ENCODE measurements at regions not wholly inside any gene's neighbourhood (a gene's known extent, or its start where the extent isn't known, plus 50 kb on each side); places are given as distances from the start of the nearest gene placed in this dataset.

DNA sequence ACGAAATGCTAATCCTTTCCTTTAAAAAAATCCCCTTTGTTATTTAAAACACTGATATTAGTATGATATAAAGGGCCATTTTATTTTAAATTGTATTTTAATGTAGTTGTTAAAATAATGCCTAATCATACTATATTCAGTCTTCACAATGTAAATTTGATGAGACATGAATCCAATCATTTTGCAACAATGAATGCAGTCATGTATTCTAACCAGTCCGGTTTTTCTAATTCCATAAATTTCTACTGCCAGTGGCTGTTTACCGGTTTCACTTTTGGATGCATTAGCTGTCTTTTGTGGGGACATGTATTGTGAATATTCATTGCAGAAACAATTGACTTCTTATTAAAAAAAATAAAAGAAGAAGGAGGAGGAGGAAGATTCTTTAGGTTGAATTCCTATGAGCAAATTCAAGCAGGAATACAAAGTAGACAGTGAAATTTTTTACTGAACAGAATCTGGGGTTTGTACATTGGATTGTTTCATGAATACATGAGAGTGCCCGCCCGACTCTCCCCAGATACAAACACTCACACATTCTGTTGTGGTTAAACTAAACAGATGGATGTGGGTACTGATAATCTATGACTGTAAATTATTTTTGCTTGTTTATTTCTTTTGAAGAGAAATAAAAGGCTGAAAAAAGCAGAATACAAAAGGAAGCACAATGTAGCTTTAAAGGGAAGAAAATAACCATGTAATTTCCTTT, 624.8 kb upstream of the PTBP2 start:
- H3K36me3 ChIP-seq (replicated peaks in 1 of 2; ENCODE audit: control insufficient read depth in 1 of 2, insufficient read depth in 2 of 2, low read length in 2 of 2), result no peaks in the 10 kb centered on the region
- no CpG with 5 or more reads among the region's 5 CpGs for WGBS (ENCODE audit: insufficient coverage)
- TF ChIP-seq, protein P1, sequence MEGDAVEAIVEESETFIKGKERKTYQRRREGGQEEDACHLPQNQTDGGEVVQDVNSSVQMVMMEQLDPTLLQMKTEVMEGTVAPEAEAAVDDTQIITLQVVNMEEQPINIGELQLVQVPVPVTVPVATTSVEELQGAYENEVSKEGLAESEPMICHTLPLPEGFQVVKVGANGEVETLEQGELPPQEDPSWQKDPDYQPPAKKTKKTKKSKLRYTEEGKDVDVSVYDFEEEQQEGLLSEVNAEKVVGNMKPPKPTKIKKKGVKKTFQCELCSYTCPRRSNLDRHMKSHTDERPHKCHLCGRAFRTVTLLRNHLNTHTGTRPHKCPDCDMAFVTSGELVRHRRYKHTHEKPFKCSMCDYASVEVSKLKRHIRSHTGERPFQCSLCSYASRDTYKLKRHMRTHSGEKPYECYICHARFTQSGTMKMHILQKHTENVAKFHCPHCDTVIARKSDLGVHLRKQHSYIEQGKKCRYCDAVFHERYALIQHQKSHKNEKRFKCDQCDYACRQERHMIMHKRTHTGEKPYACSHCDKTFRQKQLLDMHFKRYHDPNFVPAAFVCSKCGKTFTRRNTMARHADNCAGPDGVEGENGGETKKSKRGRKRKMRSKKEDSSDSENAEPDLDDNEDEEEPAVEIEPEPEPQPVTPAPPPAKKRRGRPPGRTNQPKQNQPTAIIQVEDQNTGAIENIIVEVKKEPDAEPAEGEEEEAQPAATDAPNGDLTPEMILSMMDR (IDR thresholded peaks at IDR 0.05), result no peak
- H3K27me3 ChIP-seq (ENCODE audit: control insufficient read depth in 2 of 2, insufficient read depth in 2 of 2, low read length in 2 of 2), result no peaks in the 10 kb centered on the region
- no peak for DNase-seq
- intact Hi-C loops (cut with micrococcal nuclease), result no loop called here
- Mint-ChIP-seq H3K4me1 (no peaks in the 10 kb centered on the region), H3K27ac (no peak overlapping the region), H3K4me3 (no peak overlapping the region), H3K36me3 (no peaks in the 10 kb centered on the region), H3K9me3 (peaks cover 0 to 6% (median 3%) of the 10 kb centered on the region in 7 donors), H3K27me3 (ENCODE audit: low read depth in 3 of 3) (no peaks in the 10 kb centered on the region)
- H4K20me1 ChIP-seq (ENCODE audit: insufficient read depth, low read length), result no peaks in the 10 kb centered on the region
- no peaks in the 10 kb centered on the region for H3K79me2 ChIP-seq (ENCODE audit: insufficient read depth, low read length)
- H2AFZ ChIP-seq (ENCODE audit: insufficient read depth, low read depth, low read length, poor library complexity, severe bottlenecking), result no peak overlapping the region
- H3K27ac ChIP-seq (ENCODE audit: low read depth in 1 of 2, low read length in 2 of 2), result no peak overlapping the region
- H3K9ac ChIP-seq (ENCODE audit: insufficient read depth, low read length, poor library complexity, severe bottlenecking), result no peak overlapping the region
- H3K4me3 ChIP-seq (replicated peaks in 1 of 3; ENCODE audit: low read depth in 2 of 3, low read length in 3 of 3), result no peak overlapping the region
- no peaks in the 10 kb centered on the region for H3K4me1 ChIP-seq (ENCODE audit: control insufficient read depth in 1 of 2, insufficient read depth in 2 of 2, low read length in 2 of 2)
- H3K9me3 ChIP-seq (replicated peaks in 1 of 2; ENCODE audit: control insufficient read depth in 1 of 2, insufficient read depth in 1 of 2, low read length in 2 of 2), result no peaks in the 10 kb centered on the region
- H3K4me2 ChIP-seq (replicated peaks; ENCODE audit: extremely low read depth, low read length, poor library complexity, severe bottlenecking), result no peak overlapping the region

DNA sequence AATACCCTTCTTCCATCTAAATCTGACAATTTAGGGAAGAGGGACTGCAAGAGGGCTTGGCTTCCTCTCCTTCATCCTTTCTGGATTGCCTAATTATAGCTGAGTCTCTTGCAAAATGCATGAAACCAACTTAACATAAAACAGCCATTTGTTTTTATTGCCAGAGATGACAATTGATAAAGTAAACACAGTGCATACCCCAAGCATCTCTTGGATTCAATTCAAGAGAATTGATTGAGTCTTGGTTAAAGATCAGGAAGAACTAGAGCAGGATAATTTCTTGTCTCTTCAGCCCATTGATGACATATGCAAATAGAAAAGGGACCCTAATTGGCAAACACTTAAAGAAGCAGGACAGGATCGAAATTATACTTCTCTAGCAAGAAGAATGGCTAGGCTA, 617.1 kb upstream of the PTBP2 start:
- Histone ChIP-seq H3K36me3 (replicated peaks in 1 of 2; ENCODE audit: control insufficient read depth in 1 of 2, insufficient read depth in 2 of 2, low read length in 2 of 2) (no peaks in the 10 kb centered on the region), H3K9ac (ENCODE audit: insufficient read depth, low read length, poor library complexity, severe bottlenecking) (no peak overlapping the region), H4K20me1 (ENCODE audit: insufficient read depth, low read length) (no peaks in the 10 kb centered on the region), H3K27ac (ENCODE audit: low read depth in 1 of 2, low read length in 2 of 2) (no peak overlapping the region), H3K4me3 (replicated peaks in 1 of 3; ENCODE audit: low read depth in 2 of 3, low read length in 3 of 3) (no peak overlapping the region), H3K79me2 (ENCODE audit: insufficient read depth, low read length) (no peaks in the 10 kb centered on the region), H2AFZ (ENCODE audit: insufficient read depth, low read depth, low read length, poor library complexity, severe bottlenecking) (no peak overlapping the region), H3K27me3 (ENCODE audit: control insufficient read depth in 2 of 2, insufficient read depth in 2 of 2, low read length in 2 of 2) (no peaks in the 10 kb centered on the region), H3K4me1 (ENCODE audit: control insufficient read depth in 1 of 2, insufficient read depth in 2 of 2, low read length in 2 of 2) (no peaks in the 10 kb centered on the region), H3K9me3 (replicated peaks in 1 of 2; ENCODE audit: control insufficient read depth in 1 of 2, insufficient read depth in 1 of 2, low read length in 2 of 2) (peaks cover 0 to 3% of the 10 kb centered on the region in 2 donors), H3K4me2 (replicated peaks; ENCODE audit: extremely low read depth, low read length, poor library complexity, severe bottlenecking) (no peak overlapping the region)
- Mint-ChIP-seq H3K36me3 (no peaks in the 10 kb centered on the region), H3K27me3 (ENCODE audit: low read depth in 3 of 3) (no peaks in the 10 kb centered on the region), H3K4me3 (no peak overlapping the region), H3K27ac (no peak overlapping the region), H3K9me3 (peaks cover 0 to 23% (median 7%) of the 10 kb centered on the region in 7 donors), H3K4me1 (no peaks in the 10 kb centered on the region)
- TF ChIP-seq, protein P1 (IDR thresholded peaks at IDR 0.05), result no peak
- no peak for DNase-seq
- no CpG with 5 or more reads among the region's 1 CpG for WGBS (ENCODE audit: insufficient coverage)
- intact Hi-C loops (cut with micrococcal nuclease), result no loop called here

Measured in CD14-positive monocyte (primary cell).